ENCODE measurements at regions not wholly inside any gene's neighbourhood (a gene's known extent, or its start where the extent isn't known, plus 50 kb on each side); places are given as distances from the start of the nearest gene placed in this dataset.

GRCh38 chr4:175927121-175927520 is 115.1 kb upstream of the GPM6A start:
- no peak overlapping the region for H3K27ac Mint-ChIP-seq
- no peak for ATAC-seq
- no peaks in the 10 kb centered on the region for H3K27me3 Mint-ChIP-seq (ENCODE audit: low read depth)
- ChIA-PET CTCF (no interaction called here), POLR2A (no interaction called here)
- no peaks in the 10 kb centered on the region for H3K36me3 Mint-ChIP-seq (ENCODE audit: low read depth)
- DNase-seq: no peak
- no peaks in the 10 kb centered on the region for H3K4me1 Mint-ChIP-seq (ENCODE audit: low read depth)
- no peak overlapping the region for H3K4me3 Mint-ChIP-seq
- no peaks in the 10 kb centered on the region for H3K9me3 Mint-ChIP-seq (ENCODE audit: insufficient read depth)

GRCh38 chr4:175929441-175929840 is 117.4 kb upstream of the GPM6A start:
- no peaks in the 10 kb centered on the region for H3K36me3 Mint-ChIP-seq (ENCODE audit: low read depth)
- no peaks in the 10 kb centered on the region for H3K4me1 Mint-ChIP-seq (ENCODE audit: low read depth)
- ChIA-PET POLR2A (no interaction called here), CTCF (no interaction called here)
- ATAC-seq: no peak
- no peak overlapping the region for H3K27ac Mint-ChIP-seq
- no peaks in the 10 kb centered on the region for H3K27me3 Mint-ChIP-seq (ENCODE audit: low read depth)
- DNase-seq: no peak
- H3K4me3 Mint-ChIP-seq: no peak overlapping the region
- no peaks in the 10 kb centered on the region for H3K9me3 Mint-ChIP-seq (ENCODE audit: insufficient read depth)

- no peaks in the 10 kb centered on the region for H3K27me3 Mint-ChIP-seq (ENCODE audit: low read depth)
- ChIA-PET CTCF (no interaction called here), POLR2A (interaction anchor here (0.6 kb wide), 1 partner anchor 1247 kb away, joined by 3 read pairs; no protein-coding TSS in a partner anchor)
- no peak for DNase-seq
- ATAC-seq: no peak
- no peak overlapping the region for H3K27ac Mint-ChIP-seq
- no peaks in the 10 kb centered on the region for H3K4me1 Mint-ChIP-seq (ENCODE audit: low read depth)
- no peak overlapping the region for H3K4me3 Mint-ChIP-seq
- H3K36me3 Mint-ChIP-seq (ENCODE audit: low read depth): no peaks in the 10 kb centered on the region
- H3K9me3 Mint-ChIP-seq (ENCODE audit: insufficient read depth): no peaks in the 10 kb centered on the region
Observed at GRCh38 chr4:175929932-175930331, 117.9 kb upstream of the GPM6A start.

- Mint-ChIP-seq H3K4me3 (no peak overlapping the region), H3K27me3 (ENCODE audit: low read depth) (no peaks in the 10 kb centered on the region), H3K9me3 (ENCODE audit: insufficient read depth) (no peaks in the 10 kb centered on the region), H3K36me3 (ENCODE audit: low read depth) (no peaks in the 10 kb centered on the region), H3K4me1 (ENCODE audit: low read depth) (no peaks in the 10 kb centered on the region), H3K27ac (no peak overlapping the region)
- CTCF ChIA-PET: no interaction called here
- DNase-seq (no peak), ATAC-seq (no peak)
- POLR2A ChIA-PET: interaction anchor here (0.6 kb wide), 1 partner anchor 1248 kb away, joined by 3 read pairs; no protein-coding TSS in a partner anchor
Observed at GRCh38 chr4:175930471-175930870, 118.4 kb upstream of the GPM6A start.

- Mint-ChIP-seq H3K4me1 (ENCODE audit: low read depth) (no peaks in the 10 kb centered on the region), H3K27me3 (ENCODE audit: low read depth) (no peaks in the 10 kb centered on the region), H3K27ac (no peak overlapping the region), H3K9me3 (ENCODE audit: insufficient read depth) (no peaks in the 10 kb centered on the region), H3K4me3 (no peak overlapping the region), H3K36me3 (ENCODE audit: low read depth) (no peaks in the 10 kb centered on the region)
- ChIA-PET POLR2A (no interaction called here), CTCF (no interaction called here)
- ATAC-seq: no peak
- DNase-seq: no peak
Observed at GRCh38 chr4:175932116-175932515, 120.1 kb upstream of the GPM6A start.

GRCh38 chr4:175934506-175934905 is 122.4 kb upstream of the GPM6A start:
- POLR2A ChIA-PET: no interaction called here
- Mint-ChIP-seq H3K36me3 (ENCODE audit: low read depth) (no peaks in the 10 kb centered on the region), H3K4me1 (ENCODE audit: low read depth) (no peaks in the 10 kb centered on the region), H3K27me3 (ENCODE audit: low read depth) (no peaks in the 10 kb centered on the region), H3K27ac (no peak overlapping the region), H3K4me3 (no peak overlapping the region), H3K9me3 (ENCODE audit: insufficient read depth) (no peaks in the 10 kb centered on the region)
- ATAC-seq (no peak), DNase-seq (no peak)
- CTCF ChIA-PET: no interaction called here

GRCh38 chr4:175935016-175935661 is 123.1 kb upstream of the GPM6A start:
- Mint-ChIP-seq H3K4me1 (ENCODE audit: low read depth) (no peaks in the 10 kb centered on the region), H3K4me3 (no peak overlapping the region), H3K9me3 (ENCODE audit: insufficient read depth) (no peaks in the 10 kb centered on the region), H3K36me3 (ENCODE audit: low read depth) (no peaks in the 10 kb centered on the region), H3K27me3 (ENCODE audit: low read depth) (no peaks in the 10 kb centered on the region), H3K27ac (no peak overlapping the region)
- no peak for ATAC-seq
- DNase-seq: no peak
- POLR2A ChIA-PET: no interaction called here
- CTCF ChIA-PET: no interaction called here

GRCh38 chr4:175944126-175944910 is 121.3 kb upstream of the WDR17 start:
- H3K4me3 Mint-ChIP-seq: no peak overlapping the region
- no peak for ATAC-seq

GRCh38 chr4:175946472-175947116 is 119.0 kb upstream of the WDR17 start:
- ChIA-PET CTCF (interaction anchor here (1.2 kb wide), 1 partner anchor 14 kb away, joined by 4 read pairs; no protein-coding TSS in a partner anchor), POLR2A (no interaction called here)

More at GRCh38 chr4:175944126-175944910, 121.3 kb upstream of the WDR17 start:
- ChIA-PET CTCF (interaction anchor here (1.5 kb wide), 1 partner anchor 397 kb away, joined by 7 read pairs; no protein-coding TSS in a partner anchor), POLR2A (no interaction called here)
- Mint-ChIP-seq H3K27ac (no peak overlapping the region), H3K4me1 (ENCODE audit: low read depth) (peaks cover 7% of the 10 kb centered on the region), H3K9me3 (ENCODE audit: insufficient read depth) (no peaks in the 10 kb centered on the region), H3K27me3 (ENCODE audit: low read depth) (peaks cover 4% of the 10 kb centered on the region), H3K36me3 (ENCODE audit: low read depth) (no peaks in the 10 kb centered on the region)
- no peak for DNase-seq

GRCh38 chr4:175947117-175947722 is 118.4 kb upstream of the WDR17 start:
- no peaks in the 10 kb centered on the region for H3K36me3 Mint-ChIP-seq (ENCODE audit: low read depth)
- DNase-seq: no peak
- H3K4me1 Mint-ChIP-seq (ENCODE audit: low read depth): peaks cover 7% of the 10 kb centered on the region
- no peak overlapping the region for H3K4me3 Mint-ChIP-seq
- H3K27me3 Mint-ChIP-seq (ENCODE audit: low read depth): peaks cover 4% of the 10 kb centered on the region
- POLR2A ChIA-PET: no interaction called here
- H3K9me3 Mint-ChIP-seq (ENCODE audit: insufficient read depth): no peaks in the 10 kb centered on the region
- H3K27ac Mint-ChIP-seq: no peak overlapping the region
- no peak for ATAC-seq
- CTCF ChIA-PET: interaction anchor here (1.0 to 1.2 kb wide), 2 partner anchors 13 to 118 kb away, joined by 3 to 4 read pairs; no protein-coding TSS in a partner anchor

More at GRCh38 chr4:175946472-175947116, 119.0 kb upstream of the WDR17 start:
- Mint-ChIP-seq H3K9me3 (ENCODE audit: insufficient read depth) (no peaks in the 10 kb centered on the region), H3K27ac (peak overlapping the region; percentile 0), H3K36me3 (ENCODE audit: low read depth) (no peaks in the 10 kb centered on the region), H3K4me3 (peak overlapping the region; percentile 4), H3K27me3 (ENCODE audit: low read depth) (peaks cover 4% of the 10 kb centered on the region), H3K4me1 (ENCODE audit: low read depth) (peaks cover 7% of the 10 kb centered on the region)
- ATAC-seq (no peak), DNase-seq (no peak)

GRCh38 chr4:175951794-175952193 is 113.8 kb upstream of the WDR17 start:
- peaks cover 4% of the 10 kb centered on the region for H3K27me3 Mint-ChIP-seq (ENCODE audit: low read depth)
- ATAC-seq (no peak), DNase-seq (no peak)
- no peak overlapping the region for H3K4me3 Mint-ChIP-seq
- H3K9me3 Mint-ChIP-seq (ENCODE audit: insufficient read depth): no peaks in the 10 kb centered on the region
- H3K4me1 Mint-ChIP-seq (ENCODE audit: low read depth): peaks cover under 1% of the 10 kb centered on the region
- H3K27ac Mint-ChIP-seq: no peak overlapping the region
- POLR2A ChIA-PET: no interaction called here
- CTCF ChIA-PET: no interaction called here
- no peaks in the 10 kb centered on the region for H3K36me3 Mint-ChIP-seq (ENCODE audit: low read depth)

GRCh38 chr4:175953116-175953515 is 112.5 kb upstream of the WDR17 start:
- CTCF ChIA-PET: no interaction called here
- Mint-ChIP-seq H3K4me3 (no peak overlapping the region), H3K27ac (no peak overlapping the region), H3K4me1 (ENCODE audit: low read depth) (no peaks in the 10 kb centered on the region), H3K36me3 (ENCODE audit: low read depth) (no peaks in the 10 kb centered on the region), H3K9me3 (ENCODE audit: insufficient read depth) (no peaks in the 10 kb centered on the region), H3K27me3 (ENCODE audit: low read depth) (peaks cover 4% of the 10 kb centered on the region)
- DNase-seq: no peak
- POLR2A ChIA-PET: no interaction called here
- no peak for ATAC-seq

Measured in activated CD8-positive, alpha-beta T cell treated with anti-CD3 and anti-CD28 coated beads, Interleukin-2, amount 10 ng/mL, durations not matched to agents 7 days and 5 days (primary cell).